ENCODE measurements at regions not wholly inside any gene's neighbourhood (a gene's known extent, or its start where the extent isn't known, plus 50 kb on each side); places are given as distances from the start of the nearest gene placed in this dataset.

DNA sequence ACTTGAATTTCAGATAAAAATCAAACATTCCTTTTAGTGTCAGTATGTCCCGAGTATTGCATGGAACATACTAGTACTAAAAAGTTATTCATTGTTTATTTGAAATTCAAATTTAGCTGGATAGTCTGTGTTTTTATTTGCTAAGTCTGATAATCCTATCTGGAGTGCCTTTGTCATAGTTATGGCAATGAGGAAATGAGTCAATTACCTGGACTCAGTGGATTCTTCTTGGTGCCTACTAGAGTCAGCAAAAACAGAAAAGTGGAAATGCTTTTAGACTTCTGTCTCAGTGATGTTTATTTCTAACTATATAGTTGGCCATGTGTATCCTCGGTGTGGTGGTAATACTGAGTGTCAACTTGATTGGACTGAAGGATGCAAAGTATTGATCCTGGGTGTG lies 121.3 kb upstream of the EEF1E1 start:
- no peaks in the 10 kb centered on the region for H3K36me3 Mint-ChIP-seq
- no peaks in the 10 kb centered on the region for H3K9me3 Mint-ChIP-seq
- H3K27ac Mint-ChIP-seq = no peak overlapping the region
- H3K27me3 Mint-ChIP-seq = peaks cover 3 to 7% of the 10 kb centered on the region in 2 donors
- no peak overlapping the region for H3K4me3 Mint-ChIP-seq
- no peaks in the 10 kb centered on the region for H3K4me1 Mint-ChIP-seq (ENCODE audit: low read depth in 2 of 2)
- ATAC-seq (no peak), DNase-seq (ENCODE audit: low spot score) (no peak)

DNA sequence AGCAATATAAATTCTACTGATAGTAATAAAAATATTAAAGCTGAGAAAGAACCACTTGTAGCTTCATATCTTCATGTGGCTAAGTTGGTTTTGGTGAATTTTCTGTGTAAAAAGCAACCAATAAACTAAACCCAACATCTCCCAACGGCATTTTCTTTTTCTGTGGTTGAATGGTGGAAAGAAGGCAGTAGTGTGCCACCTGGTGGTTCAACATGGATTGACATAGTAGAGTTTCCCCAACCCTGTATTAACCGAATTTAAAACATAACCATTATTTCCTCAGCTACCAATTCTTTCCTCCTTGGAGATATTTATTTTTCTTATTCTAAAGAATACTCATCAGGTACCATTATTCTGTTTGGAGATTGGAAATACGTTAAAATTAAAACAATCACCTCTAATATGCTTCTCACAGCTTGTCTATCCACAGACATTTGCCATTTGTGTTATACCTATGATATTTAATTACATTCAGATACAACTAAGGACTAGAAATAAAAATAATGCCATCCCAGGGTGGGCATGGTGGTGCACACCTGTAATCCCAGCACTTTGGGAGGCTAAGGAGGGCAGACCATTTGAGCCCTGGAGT lies 117.1 kb upstream of the EEF1E1 start:
- H3K4me1 Mint-ChIP-seq (ENCODE audit: low read depth in 2 of 2) = no peaks in the 10 kb centered on the region
- ATAC-seq (no peak), DNase-seq (ENCODE audit: low spot score) (no peak)
- no peak overlapping the region for H3K27ac Mint-ChIP-seq
- H3K27me3 Mint-ChIP-seq = peaks cover 6 to 7% of the 10 kb centered on the region in 2 donors
- no peaks in the 10 kb centered on the region for H3K36me3 Mint-ChIP-seq
- no peak overlapping the region for H3K4me3 Mint-ChIP-seq
- H3K9me3 Mint-ChIP-seq = no peaks in the 10 kb centered on the region

DNA sequence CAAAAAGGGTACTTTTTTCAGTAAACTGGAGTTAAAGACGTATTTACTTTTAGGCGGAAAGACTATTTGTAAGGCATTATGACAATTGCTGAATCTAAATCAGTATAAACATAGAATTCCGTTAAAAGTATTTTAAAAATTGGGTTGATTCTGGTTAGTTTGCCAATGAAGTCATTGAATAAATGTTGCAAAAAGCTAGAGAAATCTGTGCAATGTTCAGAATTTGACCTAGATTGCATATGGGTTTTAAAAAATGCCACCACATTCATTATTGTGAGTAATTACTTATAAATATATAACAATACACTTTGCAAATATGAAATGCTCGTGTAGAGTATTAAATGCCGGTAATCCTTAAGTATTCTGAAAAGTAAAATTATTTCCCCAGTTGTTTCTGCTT lies 116.5 kb upstream of the EEF1E1 start:
- no peaks in the 10 kb centered on the region for H3K36me3 Mint-ChIP-seq
- no peak overlapping the region for H3K27ac Mint-ChIP-seq

DNA sequence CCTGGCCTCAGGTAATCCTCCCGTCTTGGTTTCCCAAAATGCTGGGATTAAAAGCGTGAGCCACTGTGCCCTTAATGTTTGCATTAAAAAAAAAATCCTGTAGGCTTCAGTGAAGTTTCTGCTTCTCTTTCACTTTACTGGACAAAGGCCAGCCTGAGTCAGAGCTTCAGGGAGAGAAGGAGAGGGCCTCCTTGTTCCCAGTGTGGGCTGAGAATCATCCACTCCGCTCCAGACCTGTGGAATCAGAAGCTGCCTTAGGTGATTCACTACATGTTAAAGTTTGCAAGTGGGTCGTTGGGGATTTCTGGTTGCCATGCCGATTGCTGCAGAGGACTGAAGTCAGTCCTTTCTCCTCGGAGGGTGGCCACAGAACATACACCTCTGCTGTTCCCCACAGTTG lies 113.3 kb upstream of the EEF1E1 start:
- no peak for ATAC-seq
- Mint-ChIP-seq H3K4me3 (no peak overlapping the region), H3K36me3 (no peaks in the 10 kb centered on the region), H3K27me3 (peaks cover 10 to 11% of the 10 kb centered on the region in 2 donors), H3K4me1 (ENCODE audit: low read depth in 2 of 2) (no peaks in the 10 kb centered on the region), H3K9me3 (no peaks in the 10 kb centered on the region), H3K27ac (no peak overlapping the region)
- no peak for DNase-seq (ENCODE audit: low spot score)

More for the DNA sequence above, 116.5 kb upstream of the EEF1E1 start:
- H3K9me3 Mint-ChIP-seq = no peaks in the 10 kb centered on the region
- DNase-seq (ENCODE audit: low spot score) = no peak
- no peak for ATAC-seq
- peaks cover 6 to 7% of the 10 kb centered on the region in 2 donors for H3K27me3 Mint-ChIP-seq
- H3K4me1 Mint-ChIP-seq (ENCODE audit: low read depth in 2 of 2) = no peaks in the 10 kb centered on the region
- H3K4me3 Mint-ChIP-seq = no peak overlapping the region

DNA sequence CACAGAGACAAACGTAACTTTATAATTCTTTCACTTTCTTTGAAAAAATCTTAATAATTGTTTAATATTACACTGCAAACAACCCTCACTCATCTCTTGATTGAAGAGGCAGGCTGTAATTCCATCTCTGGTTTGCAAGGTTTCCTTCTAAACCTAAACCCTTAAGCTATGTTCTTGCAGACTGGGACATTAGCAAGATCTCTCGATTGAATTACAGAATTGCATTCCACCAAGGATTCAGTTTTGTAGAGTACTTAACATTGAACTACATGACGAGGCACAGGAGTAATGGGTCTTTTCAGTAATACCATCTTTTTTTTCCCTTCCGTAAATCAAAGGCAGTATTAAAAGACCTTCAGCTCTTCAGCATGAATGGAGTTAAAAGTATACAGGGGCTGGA lies 111.6 kb upstream of the EEF1E1 start:
- Mint-ChIP-seq H3K27me3 (peaks cover 10 to 11% of the 10 kb centered on the region in 2 donors), H3K4me1 (ENCODE audit: low read depth in 2 of 2) (no peaks in the 10 kb centered on the region), H3K36me3 (no peaks in the 10 kb centered on the region), H3K4me3 (no peak overlapping the region), H3K9me3 (no peaks in the 10 kb centered on the region), H3K27ac (no peak overlapping the region)
- no peak for DNase-seq (ENCODE audit: low spot score)
- no peak for ATAC-seq

DNA sequence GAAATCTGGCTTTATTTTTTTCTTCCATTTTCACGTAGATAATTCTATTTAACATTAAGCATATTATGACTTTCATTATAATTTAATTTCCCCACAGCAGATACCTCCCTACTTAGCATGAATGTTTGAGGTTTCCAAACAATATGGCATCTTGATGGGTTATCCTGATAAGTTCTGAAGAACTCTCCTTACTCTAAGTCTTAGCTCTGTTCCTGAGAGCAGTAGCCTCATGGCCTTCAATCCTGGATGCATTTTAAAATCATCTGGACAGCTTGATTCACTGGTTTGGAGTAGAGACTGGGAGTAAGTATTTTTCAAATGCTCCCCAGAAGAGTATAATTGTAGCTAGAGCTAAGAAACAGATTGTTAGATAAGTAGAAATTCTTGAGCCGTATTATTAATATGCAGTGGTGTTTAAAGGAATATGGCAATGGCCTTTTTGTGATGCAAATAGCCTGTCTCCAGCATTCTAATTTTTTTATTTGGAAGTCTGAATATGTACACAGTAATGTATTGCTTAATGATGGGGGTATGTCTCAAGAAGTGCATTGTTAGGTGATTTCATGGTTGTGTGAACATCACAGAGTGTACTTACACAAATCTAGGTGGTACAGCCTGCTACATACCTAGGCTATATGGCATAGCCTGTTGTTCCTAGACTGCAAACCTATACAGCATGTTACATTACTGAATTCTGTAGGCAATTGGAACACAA lies 110.5 kb upstream of the EEF1E1 start:
- ATAC-seq (no peak), DNase-seq (ENCODE audit: low spot score) (no peak)
- Mint-ChIP-seq H3K36me3 (no peaks in the 10 kb centered on the region), H3K4me3 (no peak overlapping the region), H3K9me3 (no peaks in the 10 kb centered on the region), H3K27ac (no peak overlapping the region), H3K27me3 (peaks cover 10 to 11% of the 10 kb centered on the region in 2 donors), H3K4me1 (ENCODE audit: low read depth in 2 of 2) (no peaks in the 10 kb centered on the region)

DNA sequence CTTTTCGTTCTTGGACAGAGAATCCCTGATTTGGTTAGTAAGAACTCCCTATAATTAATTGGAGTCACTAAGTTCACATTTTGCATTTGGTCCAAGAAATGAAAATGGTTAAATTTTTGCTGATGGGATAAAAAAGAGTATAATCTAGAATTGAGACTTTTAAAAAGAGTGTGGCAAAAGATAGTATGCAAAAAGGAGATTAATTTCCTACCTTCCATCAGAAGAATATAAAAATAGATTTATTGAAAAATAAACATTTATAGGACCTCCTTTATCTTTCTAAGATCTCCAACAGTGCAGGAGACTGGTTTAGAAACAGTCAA lies 105.5 kb upstream of the EEF1E1 start:
- Mint-ChIP-seq H3K27me3 (peaks cover 17 to 26% of the 10 kb centered on the region in 2 donors), H3K27ac (no peak overlapping the region), H3K4me1 (ENCODE audit: low read depth in 2 of 2) (no peaks in the 10 kb centered on the region), H3K9me3 (no peaks in the 10 kb centered on the region), H3K36me3 (no peaks in the 10 kb centered on the region), H3K4me3 (no peak overlapping the region)
- ATAC-seq (no peak), DNase-seq (ENCODE audit: low spot score) (no peak)

DNA sequence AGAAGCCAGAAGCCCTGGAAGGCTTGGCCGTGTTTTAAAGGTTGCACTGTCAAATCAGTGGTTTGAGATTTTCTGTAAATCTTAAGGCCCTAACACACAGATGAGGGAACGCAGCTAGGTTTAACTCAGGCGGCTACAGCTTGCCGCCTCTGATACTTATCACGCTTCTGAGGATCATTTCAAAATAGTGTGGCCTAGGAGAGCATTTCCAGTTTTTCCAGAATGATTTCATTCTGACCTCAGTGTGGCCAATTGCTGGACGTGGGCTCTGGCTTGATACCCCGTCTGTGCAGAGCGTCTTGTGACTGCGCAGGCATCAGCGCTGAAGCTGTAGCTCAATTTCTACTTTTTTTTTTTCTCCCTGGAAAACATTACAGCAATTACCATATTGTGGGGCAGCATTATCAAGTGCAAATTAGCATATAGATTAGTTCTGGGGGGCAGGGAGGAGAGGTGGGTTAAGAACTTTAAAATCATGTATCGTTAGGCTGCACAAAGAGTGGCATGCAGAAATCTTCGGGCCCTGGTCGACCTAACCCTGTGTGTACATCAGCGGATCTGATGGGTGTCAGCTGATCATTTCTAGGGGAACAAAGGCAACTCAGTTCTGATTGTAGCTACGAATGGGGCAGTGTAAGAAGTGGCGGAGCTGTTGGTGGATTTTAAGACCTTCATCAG lies 105.0 kb upstream of the EEF1E1 start:
- Mint-ChIP-seq H3K36me3 (no peaks in the 10 kb centered on the region), H3K4me3 (no peak overlapping the region), H3K27me3 (peaks cover 17 to 26% of the 10 kb centered on the region in 2 donors), H3K27ac (no peak overlapping the region), H3K9me3 (no peaks in the 10 kb centered on the region), H3K4me1 (ENCODE audit: low read depth in 2 of 2) (no peaks in the 10 kb centered on the region)
- DNase-seq (ENCODE audit: low spot score) (no peak), ATAC-seq (no peak)

DNA sequence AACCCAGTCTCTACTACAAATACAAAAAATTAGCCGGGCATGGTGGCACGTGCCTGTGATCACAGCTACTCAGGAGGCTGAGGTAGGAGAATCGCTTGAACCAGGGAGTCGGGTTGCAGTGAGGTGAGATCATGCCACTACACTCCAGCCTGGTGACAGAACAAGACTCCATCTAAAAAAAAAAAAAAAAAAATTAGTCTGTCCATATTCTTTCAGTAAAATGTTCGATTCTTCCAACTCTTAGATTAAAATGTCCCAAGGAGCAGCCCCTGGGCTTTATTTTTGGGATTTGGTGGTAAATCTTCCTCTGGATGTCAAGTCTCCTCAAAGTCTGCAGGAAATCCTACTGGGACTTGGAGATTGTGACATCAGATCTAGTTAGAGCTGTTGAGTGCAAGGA lies 101.0 kb upstream of the EEF1E1 start:
- no peak for DNase-seq (ENCODE audit: low spot score)
- no peak for ATAC-seq
- peaks cover 12 to 20% of the 10 kb centered on the region in 2 donors for H3K27me3 Mint-ChIP-seq
- H3K9me3 Mint-ChIP-seq = peaks cover under 1% of the 10 kb centered on the region
- no peaks in the 10 kb centered on the region for H3K4me1 Mint-ChIP-seq (ENCODE audit: low read depth in 2 of 2)
- no peak overlapping the region for H3K27ac Mint-ChIP-seq
- H3K4me3 Mint-ChIP-seq = no peak overlapping the region
- no peaks in the 10 kb centered on the region for H3K36me3 Mint-ChIP-seq

DNA sequence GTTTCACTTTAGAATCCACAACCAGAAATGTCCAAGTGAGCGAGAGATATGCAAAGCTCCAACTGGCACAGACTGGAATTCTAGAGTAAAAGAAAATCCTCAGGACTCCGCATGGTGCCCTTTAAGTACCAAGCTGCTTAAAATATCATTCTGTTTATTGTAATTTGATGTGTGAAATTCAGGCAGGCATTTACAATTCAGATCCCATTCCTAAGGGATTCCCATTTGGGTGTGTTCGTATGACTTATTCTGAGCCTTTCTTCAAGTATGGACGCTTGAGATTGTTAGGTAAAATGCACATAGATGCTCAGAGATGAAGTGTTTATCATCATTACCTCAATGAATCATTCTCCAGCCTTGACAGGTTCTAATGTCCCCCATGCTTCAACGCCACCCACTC lies 99.3 kb upstream of the EEF1E1 start:
- no peak overlapping the region for H3K27ac Mint-ChIP-seq
- no peak overlapping the region for H3K4me3 Mint-ChIP-seq
- ATAC-seq (no peak), DNase-seq (ENCODE audit: low spot score) (no peak)
- H3K27me3 Mint-ChIP-seq = peaks cover 12 to 20% of the 10 kb centered on the region in 2 donors
- no peaks in the 10 kb centered on the region for H3K4me1 Mint-ChIP-seq (ENCODE audit: low read depth in 2 of 2)
- peaks cover 4% of the 10 kb centered on the region for H3K9me3 Mint-ChIP-seq
- no peaks in the 10 kb centered on the region for H3K36me3 Mint-ChIP-seq

DNA sequence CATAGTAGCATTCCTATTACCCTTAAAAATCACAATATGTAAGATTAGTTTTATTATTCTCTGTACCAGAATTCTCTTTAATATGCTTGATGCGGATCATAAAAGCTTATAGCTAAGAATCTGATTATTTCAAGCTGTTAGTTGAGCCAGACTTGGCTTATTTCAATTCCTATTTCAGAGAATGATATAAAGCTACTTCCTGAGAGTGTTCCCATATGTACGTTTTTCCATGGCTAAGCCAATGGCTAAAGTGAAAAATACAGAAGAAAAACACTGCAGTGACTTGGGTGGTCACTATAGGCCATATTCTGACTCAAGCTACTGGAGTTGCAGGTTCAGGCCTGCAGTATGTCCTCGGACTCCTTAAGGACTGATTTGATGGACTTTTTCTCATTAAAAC lies 97.9 kb upstream of the EEF1E1 start:
- H3K9me3 Mint-ChIP-seq = peaks cover 8% of the 10 kb centered on the region

DNA sequence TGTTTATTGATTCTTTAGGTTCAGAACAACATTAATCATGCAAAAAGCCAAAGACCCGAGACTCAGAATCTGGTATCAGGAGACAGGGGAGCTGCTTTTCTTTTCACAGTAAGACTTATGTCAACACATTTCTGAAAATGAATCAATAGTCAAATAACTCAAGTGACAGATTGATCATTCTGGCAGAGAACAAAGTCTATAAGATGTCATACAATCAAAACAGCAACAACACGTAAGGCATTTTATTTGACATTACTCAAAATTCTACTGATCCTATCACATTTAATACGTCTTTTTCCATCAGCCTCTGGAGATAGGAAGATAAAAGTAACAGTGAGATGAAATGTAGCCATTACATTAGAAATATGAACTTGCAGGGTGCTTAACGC lies 93.4 kb upstream of the EEF1E1 start:
- H3K9me3 Mint-ChIP-seq = peaks cover 8% of the 10 kb centered on the region
- no peaks in the 10 kb centered on the region for H3K36me3 Mint-ChIP-seq
- no peak for DNase-seq (ENCODE audit: low spot score)
- no peaks in the 10 kb centered on the region for H3K4me1 Mint-ChIP-seq (ENCODE audit: low read depth in 2 of 2)
- no peak overlapping the region for H3K27ac Mint-ChIP-seq
- ATAC-seq = no peak
- H3K4me3 Mint-ChIP-seq = no peak overlapping the region
- H3K27me3 Mint-ChIP-seq = peaks cover 6 to 18% of the 10 kb centered on the region in 2 donors

More for the DNA sequence above, 97.9 kb upstream of the EEF1E1 start:
- Mint-ChIP-seq H3K36me3 (no peaks in the 10 kb centered on the region), H3K27ac (no peak overlapping the region), H3K4me3 (no peak overlapping the region), H3K4me1 (ENCODE audit: low read depth in 2 of 2) (no peaks in the 10 kb centered on the region), H3K27me3 (peaks cover 13 to 18% of the 10 kb centered on the region in 2 donors)
- DNase-seq (ENCODE audit: low spot score) = no peak
- no peak for ATAC-seq

DNA sequence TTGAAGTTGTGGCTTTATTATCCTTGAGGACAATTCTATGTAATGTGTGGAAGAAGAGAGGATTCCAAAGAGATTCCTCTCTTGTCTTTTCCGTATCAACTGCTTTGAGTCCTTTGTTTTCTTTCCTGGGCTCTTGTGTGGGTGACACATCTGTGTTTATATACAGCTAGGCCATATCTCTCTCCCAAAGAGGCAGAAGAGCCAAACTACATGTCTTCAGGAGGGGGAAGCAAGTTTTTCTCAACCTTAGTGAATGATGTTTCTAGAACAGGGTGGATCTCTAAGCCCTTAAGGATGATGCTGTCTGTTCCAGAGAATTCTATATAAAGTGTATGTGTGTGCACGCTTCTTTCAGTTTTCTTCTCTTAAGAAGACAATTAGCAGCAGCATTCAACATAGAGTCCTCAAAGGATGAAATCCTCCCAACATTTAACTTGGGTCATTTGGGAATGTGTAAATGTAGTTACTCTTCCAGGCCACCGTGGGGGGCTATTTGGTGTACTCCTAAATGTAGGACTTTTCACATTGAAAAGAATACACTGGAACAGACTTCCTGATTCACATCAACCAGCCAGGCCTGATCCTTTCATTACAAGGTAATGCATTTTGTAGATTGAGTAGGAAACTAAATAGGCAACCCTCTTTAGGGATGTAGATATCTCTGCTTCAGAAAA lies 92.8 kb upstream of the EEF1E1 start:
- Mint-ChIP-seq H3K27ac (no peak overlapping the region), H3K9me3 (peaks cover 8% of the 10 kb centered on the region), H3K36me3 (no peaks in the 10 kb centered on the region), H3K4me1 (ENCODE audit: low read depth in 2 of 2) (no peaks in the 10 kb centered on the region), H3K4me3 (no peak overlapping the region), H3K27me3 (peaks cover 6 to 16% of the 10 kb centered on the region in 2 donors)
- no peak for DNase-seq (ENCODE audit: low spot score)
- no peak for ATAC-seq

DNA sequence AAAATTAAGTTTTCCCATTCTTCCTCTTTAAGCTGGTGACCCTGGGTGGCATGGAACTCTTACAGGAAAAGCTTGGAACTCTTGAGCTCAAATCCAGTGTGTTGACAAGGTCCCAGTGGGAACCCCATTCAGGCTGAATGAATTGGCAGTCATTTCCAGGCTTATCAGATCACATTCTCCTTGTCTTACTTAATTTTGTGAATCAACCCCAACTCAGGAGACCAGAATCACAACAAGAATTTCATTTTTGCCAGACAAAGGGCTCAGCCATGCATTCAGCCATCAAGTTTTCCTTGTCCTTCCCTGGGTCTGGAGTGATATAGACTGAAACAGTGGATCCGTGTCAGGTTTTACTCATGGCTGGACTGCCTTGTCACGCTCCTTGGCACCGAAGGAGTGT lies 92.1 kb upstream of the EEF1E1 start:
- DNase-seq (ENCODE audit: low spot score) = no peak
- Mint-ChIP-seq H3K36me3 (no peaks in the 10 kb centered on the region), H3K4me1 (ENCODE audit: low read depth in 2 of 2) (no peaks in the 10 kb centered on the region), H3K4me3 (no peak overlapping the region), H3K27me3 (peaks cover 3 to 16% of the 10 kb centered on the region in 2 donors), H3K9me3 (peaks cover 8% of the 10 kb centered on the region), H3K27ac (no peak overlapping the region)
- ATAC-seq = no peak

Measured in natural killer cell treated with Interleukin-12 subunit alpha and Interleukin-12 subunit beta and Interleukin-15 and Interleukin-18, amount 100 ng/mL, for 72 hours (primary cell).